ENCODE measurements at regions not wholly inside any gene's neighbourhood (a gene's known extent, or its start where the extent isn't known, plus 50 kb on each side); places are given as distances from the start of the nearest gene placed in this dataset.

- H3K4me3 ChIP-seq (replicated peaks; ENCODE audit: low read depth, low read length): no peak overlapping the region
Measured at GRCh38 chr6:6704103-6705060, 115.9 kb downstream of the LY86 start.

GRCh38 chr6:6705061-6705425 is 116.5 kb downstream of the LY86 start:
- Histone ChIP-seq H3K27me3 (replicated peaks; ENCODE audit: control insufficient read depth, insufficient read depth, low read length) (no peaks in the 10 kb centered on the region), H3K36me3 (ENCODE audit: control insufficient read depth, insufficient read depth, low read length) (no peaks in the 10 kb centered on the region), H3K4me3 (replicated peaks; ENCODE audit: low read depth, low read length) (no peak overlapping the region)
- no peak for TF ChIP-seq CTCF (IDR thresholded peaks at IDR 0.05; ENCODE audit: insufficient read depth, low read length, poor library complexity, severe bottlenecking)
- DNase-seq (ENCODE audit: extremely low read depth, insufficient read length): no peak

More at GRCh38 chr6:6704103-6705060, 115.9 kb downstream of the LY86 start:
- no peak for TF ChIP-seq CTCF (IDR thresholded peaks at IDR 0.05; ENCODE audit: insufficient read depth, low read length, poor library complexity, severe bottlenecking)
- Histone ChIP-seq H3K36me3 (ENCODE audit: control insufficient read depth, insufficient read depth, low read length) (no peaks in the 10 kb centered on the region), H3K27me3 (replicated peaks; ENCODE audit: control insufficient read depth, insufficient read depth, low read length) (no peaks in the 10 kb centered on the region)
- no peak for DNase-seq (ENCODE audit: extremely low read depth, insufficient read length)

GRCh38 chr6:6705915-6706675 is 117.6 kb downstream of the LY86 start:
- no peak overlapping the region for H3K4me3 ChIP-seq (replicated peaks; ENCODE audit: low read depth, low read length)
- TF ChIP-seq CTCF (IDR thresholded peaks at IDR 0.05; ENCODE audit: insufficient read depth, low read length, poor library complexity, severe bottlenecking): no peak
- H3K27me3 ChIP-seq (replicated peaks; ENCODE audit: control insufficient read depth, insufficient read depth, low read length): no peaks in the 10 kb centered on the region
- H3K36me3 ChIP-seq (ENCODE audit: control insufficient read depth, insufficient read depth, low read length): no peaks in the 10 kb centered on the region
- no peak for DNase-seq (ENCODE audit: extremely low read depth, insufficient read length)

- H3K36me3 ChIP-seq (ENCODE audit: control insufficient read depth, insufficient read depth, low read length): no peaks in the 10 kb centered on the region
- H3K27me3 ChIP-seq (replicated peaks; ENCODE audit: control insufficient read depth, insufficient read depth, low read length): no peaks in the 10 kb centered on the region
- no peak overlapping the region for H3K4me3 ChIP-seq (replicated peaks; ENCODE audit: low read depth, low read length)
- no peak for DNase-seq (ENCODE audit: extremely low read depth, insufficient read length)
- TF ChIP-seq CTCF (IDR thresholded peaks at IDR 0.05; ENCODE audit: insufficient read depth, low read length, poor library complexity, severe bottlenecking): no peak
Measured at GRCh38 chr6:6707143-6707542, 118.6 kb downstream of the LY86 start.

GRCh38 chr6:6709106-6709505 is 120.6 kb downstream of the LY86 start:
- no peak for DNase-seq (ENCODE audit: extremely low read depth, insufficient read length)
- Histone ChIP-seq H3K4me3 (replicated peaks; ENCODE audit: low read depth, low read length) (no peak overlapping the region), H3K36me3 (ENCODE audit: control insufficient read depth, insufficient read depth, low read length) (no peaks in the 10 kb centered on the region), H3K27me3 (replicated peaks; ENCODE audit: control insufficient read depth, insufficient read depth, low read length) (no peaks in the 10 kb centered on the region)
- TF ChIP-seq CTCF (IDR thresholded peaks at IDR 0.05; ENCODE audit: insufficient read depth, low read length, poor library complexity, severe bottlenecking): no peak
